Right hindlimb (tissue), 1 donor: ENCODE measurements at regions not wholly inside any gene's neighbourhood (a gene's known extent, or its start where the extent isn't known, plus 50 kb on each side); places are given as distances from the start of the nearest gene placed in this dataset.
"Not testable (repeated sequence)": the region's sequence is repeated elsewhere in the genome, so short reads cannot be mapped to it uniquely, and the experiment has no call there.

Experiments used
- DNase-seq: peaks from one replicate; pipeline ENCODE4 v3.0.0-alpha.2; 2018

DNA sequence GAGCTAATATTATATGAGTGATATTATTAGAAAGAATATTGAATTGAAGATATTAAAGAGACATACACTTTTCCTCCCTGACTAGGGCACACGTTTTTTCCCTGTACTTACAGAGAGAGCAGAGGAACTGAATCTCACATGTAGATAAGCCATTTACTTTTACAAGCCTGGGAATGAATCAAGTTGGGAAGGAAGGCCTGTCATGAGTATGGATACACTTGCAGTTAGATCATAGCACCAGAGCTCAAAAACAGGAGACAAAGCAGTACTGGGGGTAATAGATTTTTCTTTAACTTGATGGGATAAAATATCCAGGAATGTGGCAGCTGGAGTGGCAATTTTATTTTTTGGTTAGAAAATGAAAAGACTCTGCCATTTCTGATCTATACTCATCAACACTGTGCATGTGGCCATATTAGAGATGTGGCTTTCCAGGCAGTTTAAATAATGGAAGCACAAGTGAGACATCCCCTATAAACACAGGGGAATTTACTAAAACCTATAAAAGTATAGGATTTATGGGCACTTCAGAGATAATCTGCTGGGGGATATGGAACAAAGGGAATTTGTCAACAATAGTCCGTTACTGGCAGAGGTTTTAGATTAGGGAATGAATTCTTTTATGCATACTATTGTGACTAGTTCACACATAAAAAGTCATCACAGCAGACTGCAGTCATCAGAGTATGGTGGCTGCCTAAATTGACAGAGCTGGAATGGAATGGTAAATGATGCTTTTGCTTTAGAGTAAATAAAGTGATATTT, 657.7 kb upstream of the MBL2 start:
- DNase-seq: no peak

DNA sequence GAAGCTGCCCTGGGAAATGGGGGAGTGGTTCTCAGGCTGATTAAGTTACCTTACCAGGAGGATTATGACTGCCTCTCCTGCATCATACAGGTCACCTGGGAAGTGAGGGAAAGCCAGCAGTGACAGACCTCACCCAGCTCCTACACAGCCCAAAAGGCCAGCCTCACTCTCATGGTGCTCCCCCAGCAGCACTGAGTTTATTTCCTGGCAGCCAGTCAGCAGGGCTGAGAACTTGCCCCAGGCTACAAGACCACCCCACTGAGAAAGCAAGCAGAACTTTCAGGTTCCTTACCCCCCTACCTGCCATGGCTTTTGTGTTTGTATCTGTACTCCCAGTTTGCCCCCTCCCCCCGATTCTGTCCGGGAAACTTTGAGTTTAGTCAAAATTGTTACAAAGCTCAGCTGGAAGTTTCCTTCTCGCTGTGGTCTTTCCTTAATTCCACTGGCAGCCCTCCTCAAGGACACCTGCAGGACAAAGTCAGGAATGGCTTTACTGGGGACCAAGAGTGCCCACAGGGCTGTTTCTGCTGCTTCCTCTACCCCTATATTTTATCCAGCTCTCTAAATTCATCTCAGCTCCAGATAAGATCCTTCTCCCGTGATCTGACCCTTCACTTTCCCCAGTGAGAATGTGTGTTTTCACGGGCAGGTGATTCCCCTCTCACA, 649.8 kb upstream of the MBL2 start:
- DNase-seq: no peak

- DNase-seq: no peak
These were observed 640.1 kb upstream of the MBL2 start for GRCh38 chr10:53412651-53413050.

- DNase-seq: no peak
These were observed 633.9 kb upstream of the MBL2 start for GRCh38 chr10:53406532-53406931.

DNA sequence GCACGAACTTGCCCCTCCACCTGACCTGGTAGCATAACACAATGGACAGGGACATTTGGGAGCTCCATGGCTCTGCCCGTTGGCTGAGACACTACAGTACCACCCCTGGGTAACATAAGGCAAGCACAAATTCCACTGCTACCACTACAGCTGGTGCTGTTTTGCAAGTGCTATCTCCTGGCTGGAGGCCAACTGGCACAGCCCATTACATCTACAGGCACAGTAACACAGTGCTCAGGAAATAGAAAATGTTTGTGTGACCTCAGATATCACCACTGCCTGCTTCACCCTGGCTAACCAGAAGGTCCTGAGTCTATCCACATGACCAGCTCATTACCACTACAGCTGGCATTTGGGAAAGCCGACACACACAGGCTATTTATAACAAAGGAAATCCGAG, 631.1 kb upstream of the MBL2 start:
- DNase-seq: peak; percentile 68

GRCh38 chr10:53402594-53402993, 630.0 kb upstream of the MBL2 start:
- DNase-seq: no peak

- DNase-seq: no peak
These were observed 629.0 kb upstream of the MBL2 start for GRCh38 chr10:53401536-53401935.

GRCh38 chr10:53396876-53397275, 624.3 kb upstream of the MBL2 start:
- no peak for DNase-seq

- DNase-seq: no peak
These were observed 622.9 kb upstream of the MBL2 start for GRCh38 chr10:53395449-53395848.

GRCh38 chr10:53387562-53387961, 615.0 kb upstream of the MBL2 start:
- DNase-seq: no peak

DNA sequence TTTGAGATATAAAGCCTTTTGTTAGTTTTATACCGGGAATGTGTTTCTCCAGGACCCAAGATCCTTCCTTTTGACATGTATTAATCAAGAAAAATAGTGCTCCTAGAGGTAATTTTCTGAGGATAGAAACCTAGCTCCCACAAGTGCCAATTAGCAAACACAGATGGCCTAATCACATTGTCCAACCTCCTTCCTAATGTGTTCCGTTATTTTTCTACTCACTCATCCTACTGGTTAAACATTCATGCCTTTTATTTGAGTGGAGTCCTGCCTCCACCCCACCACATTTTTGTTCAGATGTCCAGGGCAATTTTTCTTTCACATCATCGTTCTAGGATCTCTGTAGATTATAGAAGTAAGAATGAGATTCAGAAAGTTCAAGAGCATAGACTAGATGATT, 610.0 kb upstream of the MBL2 start:
- DNase-seq: no peak

DNA sequence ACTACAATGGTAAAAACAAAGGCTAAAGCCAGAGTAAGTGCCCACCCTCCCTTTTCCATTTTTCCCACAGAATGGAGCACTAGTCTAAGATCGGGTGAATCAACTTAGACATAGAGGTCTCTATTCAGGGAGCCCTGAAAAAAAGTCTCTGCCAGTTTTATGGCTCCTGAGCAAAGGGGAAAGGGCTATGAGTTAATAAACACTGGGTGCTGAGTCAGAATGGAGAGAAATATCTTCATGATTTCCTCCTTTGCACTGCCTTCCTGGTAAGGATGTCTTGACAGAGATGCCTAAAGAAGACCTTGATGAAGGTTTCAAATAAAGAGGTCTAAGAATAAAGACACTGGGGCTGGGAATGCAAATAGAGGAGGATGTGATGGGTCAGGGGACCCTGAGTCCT, 607.4 kb upstream of the MBL2 start:
- DNase-seq: no peak

DNA sequence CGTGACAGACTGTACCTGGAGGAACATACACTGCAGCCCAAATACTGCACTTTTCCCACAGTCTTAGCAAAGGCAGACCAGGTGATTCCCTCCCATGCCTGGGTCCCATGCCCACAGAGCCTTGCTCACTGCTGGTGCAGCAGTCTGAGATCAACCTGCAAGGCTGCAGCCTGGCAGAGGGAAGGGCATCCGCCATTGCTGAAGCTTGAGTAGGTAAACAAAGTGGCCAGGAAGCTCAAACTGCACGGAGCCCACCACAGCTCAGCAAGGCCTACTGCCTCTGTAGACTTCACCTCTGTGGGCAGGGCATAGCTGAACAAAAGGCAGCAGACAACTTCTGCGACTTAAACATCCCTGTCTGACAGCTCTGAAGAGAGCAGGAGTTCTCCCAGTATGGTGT, 597.8 kb upstream of the MBL2 start:
- DNase-seq: no peak

- DNase-seq: no peak
These were observed 589.4 kb upstream of the MBL2 start for GRCh38 chr10:53361936-53362335.

DNA sequence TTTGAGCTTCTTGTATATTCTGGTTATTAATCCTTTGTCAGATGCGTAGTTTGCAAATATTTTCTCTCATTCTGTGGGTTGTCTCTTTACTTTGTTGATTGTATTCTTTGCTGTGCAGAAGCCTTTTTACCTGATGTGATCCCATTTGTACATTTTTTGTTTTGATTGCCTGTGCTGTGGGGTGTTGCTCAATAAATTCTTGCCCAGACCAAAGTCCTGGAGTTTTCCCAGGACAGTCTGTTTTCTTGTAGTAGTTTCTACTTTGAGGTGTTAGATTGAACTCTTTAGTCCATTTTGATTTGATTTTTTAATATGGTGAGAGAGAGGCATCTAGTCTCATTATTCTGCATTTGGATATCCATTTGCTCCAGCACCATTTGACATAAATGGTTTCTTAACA, 588.7 kb upstream of the MBL2 start:
- no peak for DNase-seq

DNA sequence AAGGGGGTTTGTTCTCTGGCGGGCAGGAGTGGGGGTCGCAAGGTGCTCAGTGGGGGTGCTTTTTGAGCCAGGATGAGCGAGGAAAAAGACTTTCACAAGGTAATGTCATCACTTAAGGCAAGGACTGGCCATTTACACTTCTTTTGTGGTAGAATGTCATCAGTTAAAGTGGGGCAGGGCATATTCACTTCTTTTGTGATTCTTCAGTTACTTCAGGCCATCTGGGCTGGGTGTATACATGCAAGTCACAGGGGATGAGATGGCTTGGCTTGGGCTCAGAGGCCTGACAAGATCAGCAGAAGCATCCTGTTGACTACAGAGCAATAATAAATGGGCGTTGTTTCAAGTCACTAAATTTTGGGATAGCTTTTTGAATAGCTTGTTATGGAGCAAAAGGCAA, 586.4 kb upstream of the MBL2 start:
- not testable (repeated sequence) for DNase-seq

DNA sequence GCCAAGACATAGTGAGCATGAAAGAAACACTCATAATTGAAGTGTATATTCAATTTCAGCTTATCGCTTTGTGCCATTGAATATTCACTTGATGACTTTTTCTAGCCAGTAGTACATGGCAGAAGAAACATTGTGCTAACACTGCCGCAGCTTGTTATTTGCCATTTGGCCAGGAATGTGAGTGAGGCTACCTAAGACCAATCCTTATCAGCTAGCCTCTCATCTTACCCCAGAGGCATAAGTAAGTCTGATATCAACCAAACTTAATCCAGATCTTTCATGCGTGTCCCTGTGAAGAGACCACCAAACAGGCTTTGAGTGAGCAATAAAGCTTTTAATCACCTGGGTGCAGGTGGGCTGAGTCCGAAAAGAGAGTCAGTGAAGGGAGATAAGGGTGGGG, 586.0 kb upstream of the MBL2 start:
- no peak for DNase-seq

GRCh38 chr10:53357587-53357986, 585.0 kb upstream of the MBL2 start:
- no peak for DNase-seq

DNA sequence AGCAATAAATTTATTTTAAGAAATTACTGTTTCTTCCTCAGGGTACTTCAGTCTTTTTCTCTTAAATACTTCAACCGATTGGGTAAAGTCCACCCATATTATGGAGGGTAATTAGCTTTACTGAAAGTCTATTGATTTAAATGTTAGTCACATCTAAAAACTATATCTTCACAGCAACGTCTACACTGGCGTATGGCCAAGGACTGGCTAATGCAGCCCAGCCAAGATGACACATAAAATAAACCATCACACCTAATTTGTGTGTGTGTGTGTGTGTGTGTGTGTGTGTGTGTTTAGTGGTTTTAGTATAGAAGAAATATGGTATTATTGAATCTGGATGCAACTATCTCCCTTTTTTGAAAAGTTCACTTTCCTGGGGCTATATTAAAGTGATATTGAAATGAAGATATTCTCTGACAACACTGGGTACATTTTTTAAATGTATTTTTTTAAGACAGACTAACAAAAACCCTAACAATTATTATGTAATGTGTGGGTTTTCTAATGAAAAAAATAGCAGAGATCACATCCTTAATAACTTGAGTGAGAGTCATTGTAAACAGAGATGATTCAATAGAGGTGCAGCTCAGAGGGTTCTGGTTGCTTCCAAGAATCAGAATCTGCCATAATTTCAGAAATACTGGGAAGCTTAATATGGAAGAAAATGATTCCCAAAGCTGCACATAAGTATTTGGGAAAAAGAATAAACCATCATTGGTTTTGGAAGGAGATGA, 584.2 kb upstream of the MBL2 start:
- no peak for DNase-seq

GRCh38 chr10:53342531-53342930, 569.9 kb upstream of the MBL2 start:
- DNase-seq: not testable (repeated sequence)

- DNase-seq: not testable (repeated sequence)
These were observed 565.6 kb upstream of the MBL2 start for GRCh38 chr10:53338199-53338598.

GRCh38 chr10:53335803-53336422, 563.3 kb upstream of the MBL2 start:
- not testable (repeated sequence) for DNase-seq

GRCh38 chr10:53331460-53331859, 558.9 kb upstream of the MBL2 start:
- DNase-seq: no peak
